Vagina (tissue), 2 donors: ENCODE measurements at regions not wholly inside any gene's neighbourhood (a gene's known extent, or its start where the extent isn't known, plus 50 kb on each side); places are given as distances from the start of the nearest gene placed in this dataset.

Experiments used
- CTCF ChIP-seq, 3 experiments: fragments of 450-650 bp in 2 of 3; fragments of 200-600 bp in 1 of 3; sonication (generic) in 1 of 3; IDR thresholded peaks; one replicate each; pipeline ENCODE4 v1.5.1; 2017 to 2019; ENCODE audit warnings: antibody characterized with exemption in 3 of 3, mild to moderate bottlenecking in 2 of 3, moderate library complexity in 2 of 3
- POLR2A ChIP-seq, 2 donors: fragments of 450-650 bp; IDR thresholded peaks; one replicate each; pipeline ENCODE4 v1.6.1; 2017; ENCODE audit warnings: antibody characterized with exemption in 2 of 2, mild to moderate bottlenecking in 2 of 2, moderate library complexity in 2 of 2
- POLR2AphosphoS5 ChIP-seq, 2 donors: sonication (generic); formaldehyde crosslinking; IDR thresholded peaks; one replicate each; pipeline ENCODE4 v1.9.0; 2017; ENCODE audit warnings: antibody characterized with exemption in 2 of 2, mild to moderate bottlenecking in 2 of 2, low read depth in 1 of 2; ENCODE audit not compliant: insufficient read depth in 1 of 2

- TF ChIP-seq POLR2A (IDR thresholded peaks at IDR 0.05) (no peak), POLR2AphosphoS5 (IDR thresholded peaks at IDR 0.05; ENCODE audit: insufficient read depth in 1 of 2, low read depth in 1 of 2) (no peak), CTCF (IDR thresholded peaks at IDR 0.05) (no peak)
Observed at GRCh38 chr5:92633875-92634487, 947.0 kb downstream of the NR2F1-AS1 start.
